Breast epithelium (tissue), 3 donors: ENCODE measurements at regions not wholly inside any gene's neighbourhood (a gene's known extent, or its start where the extent isn't known, plus 50 kb on each side); places are given as distances from the start of the nearest gene placed in this dataset.

Experiments used
- CTCF ChIP-seq, 3 donors: fragments of 450-650 bp; IDR thresholded peaks; one replicate each; pipeline ENCODE4 v1.5.1; 2016 to 2017; ENCODE audit warnings: antibody characterized with exemption in 3 of 3, mild to moderate bottlenecking in 3 of 3, moderate library complexity in 3 of 3
- POLR2A ChIP-seq: fragments of 450-650 bp; IDR thresholded peaks from one replicate; pipeline ENCODE4 v1.6.1; 2016; ENCODE audit warnings: antibody characterized with exemption, mild to moderate bottlenecking, moderate library complexity
- POLR2AphosphoS5 ChIP-seq, 3 donors: sonication (generic); formaldehyde crosslinking; IDR thresholded peaks; one replicate each; pipeline ENCODE4 v1.6.1; 2017; ENCODE audit warnings: antibody characterized with exemption in 3 of 3

- TF ChIP-seq CTCF (IDR thresholded peaks at IDR 0.05) (no peak), POLR2A (no peak), POLR2AphosphoS5 (IDR thresholded peaks at IDR 0.05) (no peak)
These were observed 73.4 kb upstream of the FAM13C start for GRCh38 chr10:59435707-59436106.
